K562 (cell line): ENCODE measurements at regions not wholly inside any gene's neighbourhood (a gene's known extent, or its start where the extent isn't known, plus 50 kb on each side); places are given as distances from the start of the nearest gene placed in this dataset.

Experiments
- CBX1 ChIP-seq: sonication (generic); IDR thresholded peaks from 2 replicates; pipeline ENCODE4 v1.6.1; 2016; ENCODE audit warnings: antibody characterized with exemption, low read depth, mild to moderate bottlenecking
- CREB3 ChIP-seq: fragments of 450-650 bp; conservative IDR thresholded peaks from 2 replicates; pipeline ENCODE4 v1.6.1; 2016; ENCODE audit warnings: missing genetic modification characterization, low read depth, mild to moderate bottlenecking, missing compliant biosample characterization, moderate library complexity
- E2F1 ChIP-seq: sonication (generic); formaldehyde crosslinking; IDR thresholded peaks from 2 replicates; pipeline ENCODE4 v1.8.1; 2023; ENCODE audit warnings: mild to moderate bottlenecking, missing genetic modification reagents, moderate library complexity
- ETS1 ChIP-seq: conservative IDR thresholded peaks from 2 replicates; pipeline ENCODE4 v1.6.1; 2011; ENCODE audit warnings: low read depth, mild to moderate bottlenecking, low read length; ENCODE audit not compliant: control insufficient read depth
- ILK ChIP-seq: fragments of 450-650 bp; IDR thresholded peaks from 2 replicates; pipeline ENCODE4 v1.6.1; 2016; ENCODE audit warnings: missing genetic modification characterization, low read depth, mild to moderate bottlenecking, missing compliant biosample characterization, moderate library complexity, borderline replicate concordance
- KAT8 ChIP-seq: fragments of 450-650 bp; IDR thresholded peaks from 2 replicates; pipeline ENCODE4 v1.6.1; 2016; ENCODE audit warnings: low read depth, mild to moderate bottlenecking
- KLF10 ChIP-seq: fragments of 250-450 bp; sonication (Bioruptor Pico); IDR thresholded peaks from 2 replicates; pipeline ENCODE4 v1.6.1; 2021; ENCODE audit warnings: matching md5 sums
- MAZ ChIP-seq, 2 experiments: fragments of 450-650 bp in 1 of 2; sonication (generic) in 1 of 2; formaldehyde crosslinking; IDR thresholded peaks in 1 of 2; conservative IDR thresholded peaks in 1 of 2; 2 replicates each; pipeline versions ENCODE4 v1.4.0 to v1.5.0; 2020; ENCODE audit warnings: mild to moderate bottlenecking in 1 of 2, missing genetic modification reagents in 1 of 2
- MBD1 ChIP-seq: fragments of 250-450 bp; sonication (Bioruptor Pico); IDR thresholded peaks from 2 replicates; pipeline ENCODE4 v1.8.0; 2022; ENCODE audit warnings: inconsistent platforms
- MEF2A ChIP-seq: IDR thresholded peaks from 2 replicates; pipeline ENCODE4 v1.6.1; 2011; ENCODE audit warnings: low read depth, mild to moderate bottlenecking, low read length, moderate library complexity; ENCODE audit not compliant: control insufficient read depth
- NBN ChIP-seq: fragments of 450-650 bp; IDR thresholded peaks from 2 replicates; pipeline ENCODE4 v1.6.1; 2016; ENCODE audit warnings: low read depth, mild to moderate bottlenecking
- NFIC ChIP-seq: fragments of 450-650 bp; IDR thresholded peaks from 2 replicates; pipeline ENCODE4 v1.6.1; 2017; ENCODE audit warnings: mild to moderate bottlenecking, inconsistent platforms
- PTBP1 ChIP-seq: fragments of 200-400 bp; formaldehyde crosslinking; IDR thresholded peaks from 2 replicates; pipeline ENCODE4 v1.6.1; 2017; ENCODE audit warnings: low read depth, low read length
- SNRNP70 ChIP-seq: fragments of 200-400 bp; formaldehyde crosslinking; optimal IDR thresholded peaks from 2 replicates; pipeline ENCODE3; 2017; ENCODE audit warnings: low read depth, low read length
- SP2 ChIP-seq: IDR thresholded peaks from 2 replicates; pipeline ENCODE4 v1.6.1; 2011; ENCODE audit warnings: mild to moderate bottlenecking, low read depth, low read length, moderate library complexity; ENCODE audit not compliant: poor library complexity, severe bottlenecking; ENCODE audit errors: extremely low read depth
- TAL1 ChIP-seq: fragments of 450-650 bp; IDR thresholded peaks from 2 replicates; pipeline ENCODE4 v1.6.1; 2016; ENCODE audit warnings: mild to moderate bottlenecking
- TSHZ1 ChIP-seq: fragments of 250-450 bp; sonication (Bioruptor Pico); IDR thresholded peaks from 2 replicates; pipeline ENCODE4 v1.4.0; 2020; ENCODE audit warnings: mild to moderate bottlenecking, moderate library complexity
- ZBTB2 ChIP-seq: fragments of 450-650 bp; IDR thresholded peaks from 2 replicates; pipeline ENCODE4 v1.6.1; 2016; ENCODE audit warnings: antibody characterized with exemption
- ZNF217 ChIP-seq: sonication (generic); formaldehyde crosslinking; IDR thresholded peaks from 2 replicates; pipeline ENCODE4 v1.8.0; 2022; ENCODE audit warnings: mild to moderate bottlenecking, missing genetic modification reagents

- no peak for TF ChIP-seq MBD1
- TF ChIP-seq MEF2A, result no peak
- TF ChIP-seq PTBP1, result no peak
- no peak for TF ChIP-seq SP2
- no peak for TF ChIP-seq KAT8
- no peak for TF ChIP-seq E2F1 (CRISPR knock-in tag)
- no peak for TF ChIP-seq ZBTB2
- TF ChIP-seq TAL1, result no peak
- no peak for TF ChIP-seq CBX1
- TF ChIP-seq NBN, result no peak
- no peak for TF ChIP-seq ILK (tag)
- no peak for TF ChIP-seq ZNF217
- TF ChIP-seq ETS1, result no peak
- TF ChIP-seq KLF10 (CRISPR knock-in tag), result no peak
- TF ChIP-seq TSHZ1 (CRISPR knock-in tag), result no peak
- TF ChIP-seq SNRNP70, result no peak
- TF ChIP-seq MAZ (CRISPR knock-in tag; conservative IDR thresholded peaks at IDR 0.05 in 1 of 2, IDR thresholded peaks at IDR 0.05 in 1 of 2), result 0 out of 4 replicates have a peak, but pooled peaks of 1 of the 2 experiments have one; percentile 3
- TF ChIP-seq NFIC, result peak; percentile 90
- 0 out of 2 replicates have a peak, but pooled peaks have one; percentile 11 for TF ChIP-seq CREB3 (tag)
These were observed 60.3 kb upstream of the IL6 start (continued) for GRCh38 chr7:22666732-22667131.
